ENCODE measurements at regions not wholly inside any gene's neighbourhood (a gene's known extent, or its start where the extent isn't known, plus 50 kb on each side); places are given as distances from the start of the nearest gene placed in this dataset.
A peak's percentile ranks its signal among the peaks of the same experiment; 100 is the strongest.
"Not testable (repeated sequence)": the region's sequence is repeated elsewhere in the genome, so short reads cannot be mapped to it uniquely, and the experiment has no call there.

GRCh38 chr6:144922120-144922722 is 637.1 kb downstream of the UTRN start:
- DNase-seq (ENCODE audit: low spot score in 2 of 2) (no peak), FAIRE-seq (no peak)

- not testable (repeated sequence) for FAIRE-seq; DNase-seq (ENCODE audit: low spot score in 2 of 2)
These were observed 637.8 kb downstream of the UTRN start for GRCh38 chr6:144922771-144923490.

GRCh38 chr6:144923491-144923787 is 638.3 kb downstream of the UTRN start:
- FAIRE-seq; DNase-seq (ENCODE audit: low spot score in 2 of 2): not testable (repeated sequence)

GRCh38 chr6:144928847-144929246 is 643.7 kb downstream of the UTRN start:
- FAIRE-seq, result no peak
- DNase-seq (ENCODE audit: low spot score in 2 of 2), result no peak

- FAIRE-seq, result no peak
- no peak for DNase-seq (ENCODE audit: low spot score in 2 of 2)
These were observed 644.1 kb downstream of the UTRN start for GRCh38 chr6:144929262-144929661.

- no peak for FAIRE-seq
- DNase-seq (ENCODE audit: low spot score in 2 of 2), result no peak
These were observed 646.3 kb downstream of the UTRN start for GRCh38 chr6:144931172-144932035.

- DNase-seq (ENCODE audit: low spot score in 2 of 2) (no peak), FAIRE-seq (no peak)
These were observed 647.5 kb downstream of the UTRN start for GRCh38 chr6:144932621-144933020.

GRCh38 chr6:144935181-144935580 is 650.0 kb downstream of the UTRN start:
- no peak for DNase-seq (ENCODE audit: low spot score in 2 of 2)
- FAIRE-seq, result peak; percentile 55

- FAIRE-seq (no peak), DNase-seq (ENCODE audit: low spot score in 2 of 2) (no peak)
These were observed 650.5 kb downstream of the UTRN start for GRCh38 chr6:144935661-144936060.

- no peak for FAIRE-seq
- DNase-seq (ENCODE audit: low spot score in 2 of 2), result no peak
These were observed 651.6 kb downstream of the UTRN start for GRCh38 chr6:144936764-144937163.

GRCh38 chr6:144939921-144940320 is 654.8 kb downstream of the UTRN start:
- no peak for DNase-seq (ENCODE audit: low spot score in 2 of 2)
- FAIRE-seq, result no peak

- FAIRE-seq (no peak), DNase-seq (ENCODE audit: low spot score in 2 of 2) (no peak)
These were observed 659.0 kb downstream of the UTRN start for GRCh38 chr6:144944106-144944505.

GRCh38 chr6:144947398-144947976 is 662.4 kb downstream of the UTRN start:
- FAIRE-seq (no peak), DNase-seq (ENCODE audit: low spot score in 2 of 2) (no peak)

GRCh38 chr6:144951730-144952437 is 666.7 kb downstream of the UTRN start:
- FAIRE-seq, result no peak

GRCh38 chr6:144952456-144953240 is 667.5 kb downstream of the UTRN start:
- no peak for DNase-seq (ENCODE audit: low spot score in 2 of 2)
- FAIRE-seq, result no peak

More at GRCh38 chr6:144951730-144952437, 666.7 kb downstream of the UTRN start:
- DNase-seq (ENCODE audit: low spot score in 2 of 2), result no peak

GRCh38 chr6:144953552-144954240 is 668.6 kb downstream of the UTRN start:
- no peak for FAIRE-seq

GRCh38 chr6:144954241-144954556 is 669.1 kb downstream of the UTRN start:
- FAIRE-seq (no peak), DNase-seq (ENCODE audit: low spot score in 2 of 2) (no peak)

More at GRCh38 chr6:144953552-144954240, 668.6 kb downstream of the UTRN start:
- DNase-seq (ENCODE audit: low spot score in 2 of 2), result no peak

GRCh38 chr6:144955392-144955791 is 670.3 kb downstream of the UTRN start:
- FAIRE-seq (no peak), DNase-seq (ENCODE audit: low spot score in 2 of 2) (no peak)

GRCh38 chr6:144955859-144956258 is 670.7 kb downstream of the UTRN start:
- FAIRE-seq, result no peak
- DNase-seq (ENCODE audit: low spot score in 2 of 2), result no peak
